ENCODE measurements at regions not wholly inside any gene's neighbourhood (a gene's known extent, or its start where the extent isn't known, plus 50 kb on each side); places are given as distances from the start of the nearest gene placed in this dataset.

DNA sequence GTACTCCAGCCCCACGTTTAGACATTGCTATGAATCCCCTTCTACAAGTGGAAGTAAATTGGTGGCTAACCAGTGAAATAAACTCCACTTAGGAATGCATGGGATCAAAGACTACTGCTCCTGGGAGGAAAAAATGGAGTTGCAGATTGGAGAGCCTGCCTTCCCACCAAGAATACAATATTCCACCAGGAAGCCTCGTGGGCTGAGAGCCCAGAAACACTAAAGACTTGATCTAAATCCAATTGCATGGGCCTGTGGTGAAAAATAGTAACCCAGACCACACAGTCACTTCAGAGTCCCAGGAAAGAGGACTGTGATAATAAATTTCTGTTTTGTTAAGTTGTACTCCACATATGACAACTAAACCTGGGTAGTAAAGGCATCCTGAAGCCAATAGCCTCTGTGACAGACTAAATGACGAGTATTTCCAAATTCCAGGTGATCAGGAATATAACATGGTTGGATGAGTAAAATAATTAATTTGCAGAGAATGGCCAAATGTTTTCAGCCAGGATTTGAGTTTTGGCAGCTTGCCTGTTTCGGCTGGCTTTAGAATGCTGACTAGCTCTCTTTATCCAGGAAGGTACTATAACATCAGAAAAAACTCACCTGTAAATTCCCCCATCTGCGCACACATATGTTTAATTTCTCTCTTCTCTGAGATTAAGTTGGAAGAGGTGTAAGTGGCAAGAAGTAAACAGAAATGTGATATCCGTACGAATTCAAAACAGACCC is 480.3 kb downstream of the LIG4 start:
- H3K4me2 ChIP-seq = no peak overlapping the region
- H2AFZ ChIP-seq = no peak overlapping the region
- no peak overlapping the region for H3K27ac ChIP-seq
- H3K4me1 ChIP-seq (ENCODE audit: insufficient read depth) = no peaks in the 10 kb centered on the region
- no peaks in the 10 kb centered on the region for H3K27me3 ChIP-seq
- 78% methylated on average over 7 of the region's 7 CpGs for WGBS (ENCODE audit: low lambda C conversion rate, missing lambda C conversion rate)
- H3K4me3 ChIP-seq = no peak overlapping the region
- H3K36me3 ChIP-seq (replicated peaks; ENCODE audit: insufficient read depth, low read depth) = no peaks in the 10 kb centered on the region
- H3K79me2 ChIP-seq = no peaks in the 10 kb centered on the region
- no peaks in the 10 kb centered on the region for H4K20me1 ChIP-seq (ENCODE audit: insufficient read depth, poor library complexity, severe bottlenecking)
- DNase-seq (ENCODE audit: low spot score) = no peak
- no peaks in the 10 kb centered on the region for H3K9me3 ChIP-seq (ENCODE audit: low read depth)
- no peak for TF ChIP-seq EZH2 (IDR thresholded peaks at IDR 0.05; ENCODE audit: borderline replicate concordance)
- no peak for TF ChIP-seq EZH2phosphoT487 (IDR thresholded peaks at IDR 0.05; ENCODE audit: low read depth, severe bottlenecking, unreplicated experiment)
- H3K9me2 ChIP-seq (replicated peaks; ENCODE audit: insufficient read depth) = no peaks in the 10 kb centered on the region

GRCh38 chr13:107733276-107733675 is 482.1 kb downstream of the LIG4 start:
- Histone ChIP-seq H3K4me1 (ENCODE audit: insufficient read depth) (no peaks in the 10 kb centered on the region), H3K27ac (no peak overlapping the region), H3K4me3 (no peak overlapping the region), H3K9me3 (ENCODE audit: low read depth) (no peaks in the 10 kb centered on the region), H2AFZ (no peak overlapping the region), H3K9me2 (replicated peaks; ENCODE audit: insufficient read depth) (no peaks in the 10 kb centered on the region), H3K79me2 (no peaks in the 10 kb centered on the region), H3K27me3 (no peaks in the 10 kb centered on the region), H4K20me1 (ENCODE audit: insufficient read depth, poor library complexity, severe bottlenecking) (no peaks in the 10 kb centered on the region), H3K4me2 (no peak overlapping the region), H3K36me3 (replicated peaks; ENCODE audit: insufficient read depth, low read depth) (no peaks in the 10 kb centered on the region)
- TF ChIP-seq EZH2phosphoT487 (IDR thresholded peaks at IDR 0.05; ENCODE audit: low read depth, severe bottlenecking, unreplicated experiment) (no peak), EZH2 (IDR thresholded peaks at IDR 0.05; ENCODE audit: borderline replicate concordance) (no peak)
- TF ChIP-seq, protein P1, sequence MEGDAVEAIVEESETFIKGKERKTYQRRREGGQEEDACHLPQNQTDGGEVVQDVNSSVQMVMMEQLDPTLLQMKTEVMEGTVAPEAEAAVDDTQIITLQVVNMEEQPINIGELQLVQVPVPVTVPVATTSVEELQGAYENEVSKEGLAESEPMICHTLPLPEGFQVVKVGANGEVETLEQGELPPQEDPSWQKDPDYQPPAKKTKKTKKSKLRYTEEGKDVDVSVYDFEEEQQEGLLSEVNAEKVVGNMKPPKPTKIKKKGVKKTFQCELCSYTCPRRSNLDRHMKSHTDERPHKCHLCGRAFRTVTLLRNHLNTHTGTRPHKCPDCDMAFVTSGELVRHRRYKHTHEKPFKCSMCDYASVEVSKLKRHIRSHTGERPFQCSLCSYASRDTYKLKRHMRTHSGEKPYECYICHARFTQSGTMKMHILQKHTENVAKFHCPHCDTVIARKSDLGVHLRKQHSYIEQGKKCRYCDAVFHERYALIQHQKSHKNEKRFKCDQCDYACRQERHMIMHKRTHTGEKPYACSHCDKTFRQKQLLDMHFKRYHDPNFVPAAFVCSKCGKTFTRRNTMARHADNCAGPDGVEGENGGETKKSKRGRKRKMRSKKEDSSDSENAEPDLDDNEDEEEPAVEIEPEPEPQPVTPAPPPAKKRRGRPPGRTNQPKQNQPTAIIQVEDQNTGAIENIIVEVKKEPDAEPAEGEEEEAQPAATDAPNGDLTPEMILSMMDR (IDR thresholded peaks at IDR 0.05; ENCODE audit: poor library complexity) = no peak
- no peak for DNase-seq (ENCODE audit: low spot score)

- Histone ChIP-seq H3K27me3 (no peaks in the 10 kb centered on the region), H3K4me3 (no peak overlapping the region), H3K9me3 (ENCODE audit: low read depth) (no peaks in the 10 kb centered on the region), H3K27ac (no peak overlapping the region), H3K4me1 (ENCODE audit: insufficient read depth) (no peaks in the 10 kb centered on the region), H3K9me2 (replicated peaks; ENCODE audit: insufficient read depth) (no peaks in the 10 kb centered on the region), H3K4me2 (no peak overlapping the region), H2AFZ (no peak overlapping the region), H3K36me3 (replicated peaks; ENCODE audit: insufficient read depth, low read depth) (no peaks in the 10 kb centered on the region), H3K79me2 (no peaks in the 10 kb centered on the region), H4K20me1 (ENCODE audit: insufficient read depth, poor library complexity, severe bottlenecking) (no peaks in the 10 kb centered on the region)
- WGBS (ENCODE audit: low lambda C conversion rate, missing lambda C conversion rate) = 48% methylated on average over 6 of the region's 6 CpGs
- DNase-seq (ENCODE audit: low spot score) = no peak
- TF ChIP-seq EZH2 (IDR thresholded peaks at IDR 0.05; ENCODE audit: borderline replicate concordance) = no peak
- TF ChIP-seq, protein P1 (IDR thresholded peaks at IDR 0.05; ENCODE audit: poor library complexity) = no peak
- TF ChIP-seq EZH2phosphoT487 (IDR thresholded peaks at IDR 0.05; ENCODE audit: low read depth, severe bottlenecking, unreplicated experiment) = no peak
These were observed 484.5 kb downstream of the LIG4 start for GRCh38 chr13:107730813-107731212.

DNA sequence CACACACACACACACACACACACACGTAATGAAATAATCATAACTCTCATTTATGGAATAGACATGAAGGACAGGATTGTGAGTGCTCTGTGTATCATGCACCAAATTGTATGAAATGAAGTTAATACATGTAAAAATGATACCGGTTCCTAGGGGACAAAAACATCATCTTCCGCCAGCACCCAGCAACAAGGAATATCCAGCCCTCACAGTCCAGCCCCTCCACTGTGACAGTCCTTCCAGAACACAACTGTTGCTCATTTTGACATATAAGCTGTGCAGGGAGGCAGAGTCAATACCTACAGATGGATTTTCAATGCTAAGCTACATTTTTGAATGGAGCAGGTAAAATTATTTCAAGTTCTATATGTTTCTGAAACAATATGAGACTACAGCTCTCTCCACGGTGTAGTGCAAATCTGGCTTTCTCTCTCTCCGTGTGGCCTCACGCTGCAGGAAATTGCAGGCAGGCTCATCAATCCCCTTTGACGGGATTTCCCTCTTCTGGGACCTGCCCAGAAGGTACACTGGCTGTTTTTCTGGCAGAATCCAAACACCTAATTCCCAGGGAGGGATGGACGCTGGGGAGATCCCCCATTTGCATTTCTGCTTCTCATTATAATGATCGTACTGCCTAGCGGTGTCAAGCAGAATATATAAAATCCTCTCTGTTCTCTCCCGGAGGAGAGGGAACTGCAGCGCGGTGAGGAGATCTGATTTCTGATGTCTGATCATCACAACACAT is 494.0 kb downstream of the LIG4 start:
- Histone ChIP-seq H3K79me2 (no peaks in the 10 kb centered on the region), H3K4me3 (no peak overlapping the region), H4K20me1 (ENCODE audit: insufficient read depth, poor library complexity, severe bottlenecking) (no peaks in the 10 kb centered on the region), H3K4me1 (ENCODE audit: insufficient read depth) (no peaks in the 10 kb centered on the region), H3K9me3 (ENCODE audit: low read depth) (no peaks in the 10 kb centered on the region), H3K9me2 (replicated peaks; ENCODE audit: insufficient read depth) (no peaks in the 10 kb centered on the region), H3K27me3 (no peaks in the 10 kb centered on the region), H2AFZ (no peak overlapping the region), H3K27ac (no peak overlapping the region), H3K4me2 (no peak overlapping the region), H3K36me3 (replicated peaks; ENCODE audit: insufficient read depth, low read depth) (no peaks in the 10 kb centered on the region)
- 58% methylated on average over 13 of the region's 13 CpGs for WGBS (ENCODE audit: low lambda C conversion rate, missing lambda C conversion rate)
- TF ChIP-seq EZH2 (IDR thresholded peaks at IDR 0.05; ENCODE audit: borderline replicate concordance) = no peak
- no peak for TF ChIP-seq EZH2phosphoT487 (IDR thresholded peaks at IDR 0.05; ENCODE audit: low read depth, severe bottlenecking, unreplicated experiment)
- TF ChIP-seq, protein P1 (IDR thresholded peaks at IDR 0.05; ENCODE audit: poor library complexity) = no peak
- DNase-seq (ENCODE audit: low spot score) = no peak

Data from hepatocyte (in vitro differentiated cells).